ENCODE measurements at regions not wholly inside any gene's neighbourhood (a gene's known extent, or its start where the extent isn't known, plus 50 kb on each side); places are given as distances from the start of the nearest gene placed in this dataset.

GRCh38 chr15:93486407-93487117, 397.6 kb upstream of the RGMA start:
- H3K9me3 ChIP-seq (ENCODE audit: control insufficient read depth, low read length), result no peaks in the 10 kb centered on the region
- H3K4me3 ChIP-seq (ENCODE audit: low read length), result no peak overlapping the region
- H3K36me3 ChIP-seq (ENCODE audit: control insufficient read depth, insufficient read depth, low read length), result no peaks in the 10 kb centered on the region
- DNase-seq, result no peak
- H3K4me1 ChIP-seq (ENCODE audit: control insufficient read depth, insufficient read depth, low read length), result no peaks in the 10 kb centered on the region
- no peaks in the 10 kb centered on the region for H3K9me3 Mint-ChIP-seq
- peaks cover 3% of the 10 kb centered on the region for H3K27me3 Mint-ChIP-seq (ENCODE audit: insufficient read depth)
- no peak overlapping the region for H3K27ac Mint-ChIP-seq
- TF ChIP-seq, protein P1, sequence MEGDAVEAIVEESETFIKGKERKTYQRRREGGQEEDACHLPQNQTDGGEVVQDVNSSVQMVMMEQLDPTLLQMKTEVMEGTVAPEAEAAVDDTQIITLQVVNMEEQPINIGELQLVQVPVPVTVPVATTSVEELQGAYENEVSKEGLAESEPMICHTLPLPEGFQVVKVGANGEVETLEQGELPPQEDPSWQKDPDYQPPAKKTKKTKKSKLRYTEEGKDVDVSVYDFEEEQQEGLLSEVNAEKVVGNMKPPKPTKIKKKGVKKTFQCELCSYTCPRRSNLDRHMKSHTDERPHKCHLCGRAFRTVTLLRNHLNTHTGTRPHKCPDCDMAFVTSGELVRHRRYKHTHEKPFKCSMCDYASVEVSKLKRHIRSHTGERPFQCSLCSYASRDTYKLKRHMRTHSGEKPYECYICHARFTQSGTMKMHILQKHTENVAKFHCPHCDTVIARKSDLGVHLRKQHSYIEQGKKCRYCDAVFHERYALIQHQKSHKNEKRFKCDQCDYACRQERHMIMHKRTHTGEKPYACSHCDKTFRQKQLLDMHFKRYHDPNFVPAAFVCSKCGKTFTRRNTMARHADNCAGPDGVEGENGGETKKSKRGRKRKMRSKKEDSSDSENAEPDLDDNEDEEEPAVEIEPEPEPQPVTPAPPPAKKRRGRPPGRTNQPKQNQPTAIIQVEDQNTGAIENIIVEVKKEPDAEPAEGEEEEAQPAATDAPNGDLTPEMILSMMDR (conservative IDR thresholded peaks at IDR 0.05), result no peak
- H3K27ac ChIP-seq (ENCODE audit: low read depth, low read length), result no peak overlapping the region
- no peak overlapping the region for H3K9ac ChIP-seq (ENCODE audit: extremely low read depth, low read length, poor library complexity, severe bottlenecking)
- H3K27me3 ChIP-seq (ENCODE audit: control insufficient read depth, insufficient read depth, low read length, poor library complexity, severe bottlenecking), result no peaks in the 10 kb centered on the region
- peaks cover 2% of the 10 kb centered on the region for H3K36me3 Mint-ChIP-seq (ENCODE audit: low read depth)
- 87 to 91% methylated on average over 12 to 13 of the region's 13 CpGs for WGBS, 2 experiments (ENCODE audit: insufficient coverage in 1 of 2, insufficient read length in 1 of 2)
- no peaks in the 10 kb centered on the region for H3K4me1 Mint-ChIP-seq
- no peak overlapping the region for H3K4me3 Mint-ChIP-seq

DNA sequence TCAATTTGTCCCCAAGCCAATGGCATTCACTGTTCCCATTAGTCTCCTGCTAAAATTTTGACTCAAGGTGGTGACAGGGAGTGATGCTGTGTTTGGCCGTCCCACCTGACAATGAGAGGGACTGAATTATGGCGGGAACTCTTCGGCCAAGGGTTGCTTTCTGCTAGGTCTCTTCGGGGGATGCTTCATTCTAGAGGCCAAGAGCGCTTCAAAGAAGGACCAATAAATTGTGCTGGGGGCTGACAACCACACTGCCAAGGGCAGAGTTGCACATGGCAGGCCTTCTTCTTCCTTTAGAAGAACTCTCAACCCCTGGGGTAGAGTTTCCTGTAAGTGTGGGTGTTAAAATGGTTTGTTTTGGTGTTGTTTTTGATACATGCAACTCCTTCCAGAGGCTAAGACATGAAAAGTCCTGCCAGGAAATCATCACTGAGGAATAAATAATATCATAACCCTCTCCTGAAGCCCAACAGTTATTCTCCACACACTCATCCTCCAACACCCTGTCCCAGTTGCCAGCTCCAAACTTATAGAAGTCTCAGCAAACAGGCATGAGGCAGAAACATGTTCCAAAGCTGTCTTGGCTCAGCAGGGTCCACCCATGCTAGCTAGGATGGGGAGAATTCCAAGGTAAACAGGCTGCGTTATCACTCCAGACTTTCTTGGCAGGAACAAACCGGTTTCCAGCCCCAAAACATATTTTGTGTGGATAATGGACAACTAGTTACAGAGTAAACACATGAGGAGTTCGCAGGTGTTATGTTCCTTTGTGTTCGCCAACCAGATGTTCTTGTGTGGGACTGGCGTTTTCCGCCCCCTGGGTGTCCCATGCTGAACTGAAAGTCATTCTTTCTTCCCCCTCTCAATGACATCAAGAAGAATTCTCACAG, 396.7 kb upstream of the RGMA start:
- H3K27ac ChIP-seq (ENCODE audit: low read depth, low read length), result no peak overlapping the region
- no peak overlapping the region for H3K27ac Mint-ChIP-seq
- H3K4me3 ChIP-seq (ENCODE audit: low read length), result no peak overlapping the region
- no peak overlapping the region for H3K4me3 Mint-ChIP-seq
- H3K27me3 ChIP-seq (ENCODE audit: control insufficient read depth, insufficient read depth, low read length, poor library complexity, severe bottlenecking), result no peaks in the 10 kb centered on the region
- H3K9me3 ChIP-seq (ENCODE audit: control insufficient read depth, low read length), result no peaks in the 10 kb centered on the region
- H3K36me3 Mint-ChIP-seq (ENCODE audit: low read depth), result peaks cover 2% of the 10 kb centered on the region
- no peaks in the 10 kb centered on the region for H3K36me3 ChIP-seq (ENCODE audit: control insufficient read depth, insufficient read depth, low read length)
- no peaks in the 10 kb centered on the region for H3K4me1 Mint-ChIP-seq
- H3K9me3 Mint-ChIP-seq, result no peaks in the 10 kb centered on the region
- no peak overlapping the region for H3K9ac ChIP-seq (ENCODE audit: extremely low read depth, low read length, poor library complexity, severe bottlenecking)
- H3K4me1 ChIP-seq (ENCODE audit: control insufficient read depth, insufficient read depth, low read length), result no peaks in the 10 kb centered on the region
- 86 to 88% methylated on average over 11 of the region's 11 CpGs for WGBS, 2 experiments (ENCODE audit: insufficient coverage in 1 of 2, insufficient read length in 1 of 2)
- peaks cover 3% of the 10 kb centered on the region for H3K27me3 Mint-ChIP-seq (ENCODE audit: insufficient read depth)
- DNase-seq, result no peak
- TF ChIP-seq, protein P1 (conservative IDR thresholded peaks at IDR 0.05), result peak; percentile 50

GRCh38 chr15:93483923-93484322, 394.9 kb upstream of the RGMA start:
- DNase-seq, result no peak
- peaks cover 13% of the 10 kb centered on the region for H3K4me1 Mint-ChIP-seq
- no peak overlapping the region for H3K27ac Mint-ChIP-seq
- Histone ChIP-seq H3K36me3 (ENCODE audit: control insufficient read depth, insufficient read depth, low read length) (no peaks in the 10 kb centered on the region), H3K9ac (ENCODE audit: extremely low read depth, low read length, poor library complexity, severe bottlenecking) (no peak overlapping the region), H3K4me1 (ENCODE audit: control insufficient read depth, insufficient read depth, low read length) (no peaks in the 10 kb centered on the region), H3K4me3 (ENCODE audit: low read length) (no peak overlapping the region), H3K27me3 (ENCODE audit: control insufficient read depth, insufficient read depth, low read length, poor library complexity, severe bottlenecking) (peaks cover under 1% of the 10 kb centered on the region), H3K27ac (ENCODE audit: low read depth, low read length) (no peak overlapping the region), H3K9me3 (ENCODE audit: control insufficient read depth, low read length) (no peaks in the 10 kb centered on the region)
- TF ChIP-seq, protein P1 (conservative IDR thresholded peaks at IDR 0.05), result no peak
- WGBS, 2 experiments (ENCODE audit: insufficient coverage in 1 of 2, insufficient read length in 1 of 2), result 93 to 94% methylated on average over 3 to 4 of the region's 4 CpGs
- H3K4me3 Mint-ChIP-seq, result no peak overlapping the region
- H3K36me3 Mint-ChIP-seq (ENCODE audit: low read depth), result peaks cover 2% of the 10 kb centered on the region
- no peaks in the 10 kb centered on the region for H3K9me3 Mint-ChIP-seq
- peaks cover 7% of the 10 kb centered on the region for H3K27me3 Mint-ChIP-seq (ENCODE audit: insufficient read depth)

Measured in endodermal cell (in vitro differentiated cells).